Fibroblast of skin of left biceps (primary cell): ENCODE measurements at regions not wholly inside any gene's neighbourhood (a gene's known extent, or its start where the extent isn't known, plus 50 kb on each side); places are given as distances from the start of the nearest gene placed in this dataset.

Experiments used
- DNase-seq, 2 experiments: peaks; one replicate each; pipeline ENCODE4 v3.0.0-alpha.2; 2013; ENCODE audit warnings: low read depth in 2 of 2

GRCh38 chr2:41720331-41721251 is 327.2 kb upstream of the PKDCC start:
- DNase-seq = no peak

- DNase-seq = no peak
Observed at GRCh38 chr2:41722668-41723369, 325.0 kb upstream of the PKDCC start.

GRCh38 chr2:41723526-41723925 is 324.3 kb upstream of the PKDCC start:
- DNase-seq = no peak

DNA sequence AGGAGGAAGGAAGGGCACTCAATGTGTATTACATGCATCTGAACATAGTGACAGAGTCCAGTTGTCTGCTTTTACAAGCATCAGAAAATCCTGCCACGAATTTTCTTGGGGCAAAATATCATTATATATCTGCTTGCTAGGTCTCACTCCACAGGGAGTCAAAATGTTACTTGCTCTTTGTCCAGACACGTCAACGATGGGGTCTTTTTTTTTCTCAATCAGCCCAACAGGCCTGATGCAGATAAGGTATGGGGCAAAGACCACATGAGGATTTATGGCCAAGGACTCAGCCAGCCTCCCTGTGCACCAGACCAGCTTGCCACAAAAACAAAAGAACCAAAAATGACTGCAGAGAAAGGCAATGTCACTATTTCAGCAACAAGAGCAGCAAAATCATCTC is 323.4 kb upstream of the PKDCC start:
- DNase-seq = no peak

- DNase-seq = no peak
Observed at GRCh38 chr2:41725901-41726300, 321.9 kb upstream of the PKDCC start.

DNA sequence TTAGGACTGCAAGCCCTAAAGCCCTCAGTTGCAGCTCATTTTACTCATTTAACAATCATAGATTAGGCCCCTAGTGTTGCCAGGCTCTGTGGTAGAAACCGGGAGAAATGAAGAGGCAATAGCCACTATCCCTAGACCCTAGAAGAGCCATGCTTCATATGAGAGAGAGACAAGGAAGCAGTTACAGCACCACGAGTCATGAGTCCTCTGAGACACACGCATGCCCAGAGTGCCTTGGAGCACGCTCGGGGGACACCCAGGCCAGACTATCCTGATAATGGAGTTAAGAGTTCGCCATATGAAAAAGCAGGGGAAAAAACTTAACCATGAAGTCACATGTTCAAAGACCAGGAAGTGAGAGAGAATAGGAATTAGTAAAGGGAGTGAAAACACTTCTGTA is 321.5 kb upstream of the PKDCC start:
- no peak for DNase-seq

- DNase-seq = no peak
Observed at GRCh38 chr2:41727152-41727551, 320.7 kb upstream of the PKDCC start.

DNA sequence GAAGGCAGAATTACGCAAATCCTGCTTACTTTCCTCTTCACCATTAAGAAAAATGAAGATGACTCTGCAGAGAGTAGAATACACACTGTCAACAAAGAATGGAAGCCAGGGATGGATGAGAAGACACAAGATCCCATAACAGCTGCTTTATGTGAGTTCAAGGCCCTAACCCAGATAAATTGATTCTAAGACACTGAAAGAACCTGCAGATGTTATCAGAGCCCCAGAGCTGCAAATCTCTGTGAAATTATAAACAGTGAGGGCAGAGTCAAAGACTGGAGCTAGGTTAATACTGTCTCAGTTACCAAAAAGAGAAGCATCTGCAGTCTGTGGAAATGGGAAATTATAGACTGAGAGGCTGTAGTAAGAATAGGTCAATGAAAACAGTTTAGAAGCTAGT is 320.1 kb upstream of the PKDCC start:
- DNase-seq = no peak

GRCh38 chr2:41728788-41729338 is 319.0 kb upstream of the PKDCC start:
- DNase-seq = no peak

- no peak for DNase-seq
Observed at GRCh38 chr2:41729800-41730364, 317.9 kb upstream of the PKDCC start.

GRCh38 chr2:41735006-41735405 is 312.8 kb upstream of the PKDCC start:
- no peak for DNase-seq

- DNase-seq = no peak
Observed at GRCh38 chr2:41735476-41735875, 312.3 kb upstream of the PKDCC start.

DNA sequence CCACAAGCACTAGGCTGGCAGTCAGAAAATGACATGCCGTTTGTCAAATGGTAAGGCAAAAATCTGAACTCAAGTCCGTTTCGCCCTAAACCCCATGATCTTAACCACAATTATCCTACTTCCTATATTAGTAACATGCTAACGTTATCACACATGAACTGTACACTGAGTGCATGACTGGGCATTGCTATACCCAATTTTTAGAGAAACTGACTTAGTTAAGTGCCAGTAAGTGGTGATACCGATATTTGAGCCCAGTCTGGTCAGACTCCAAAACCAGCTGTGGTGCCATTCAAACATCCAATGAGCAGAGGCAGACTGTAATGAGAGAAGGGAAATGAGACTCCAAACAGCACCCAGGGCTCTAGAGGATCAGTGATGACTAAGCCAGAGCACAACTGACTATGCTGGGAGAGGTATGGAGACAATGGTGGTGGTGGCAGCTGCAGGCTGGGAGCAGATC is 311.7 kb upstream of the PKDCC start:
- DNase-seq = no peak

GRCh38 chr2:41736586-41736985 is 311.2 kb upstream of the PKDCC start:
- no peak for DNase-seq

DNA sequence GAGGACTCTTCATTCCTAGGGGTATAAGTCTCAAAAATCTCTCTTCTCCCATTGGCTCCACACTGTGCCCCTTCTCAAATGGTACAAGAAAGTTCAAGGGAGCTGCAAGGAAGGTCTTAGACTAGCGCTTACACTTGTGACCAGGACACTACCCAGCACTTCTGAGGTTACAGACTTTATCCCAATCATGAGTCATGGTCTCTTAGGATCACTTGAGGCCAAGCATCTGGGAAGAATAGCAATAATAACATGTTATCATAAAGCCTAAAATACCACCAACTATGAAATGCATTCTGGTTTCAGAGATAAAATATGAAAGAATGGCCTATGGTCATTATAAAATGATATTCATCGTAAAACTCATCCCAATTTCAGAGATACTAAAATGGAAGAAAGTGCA is 309.9 kb upstream of the PKDCC start:
- DNase-seq = no peak

DNA sequence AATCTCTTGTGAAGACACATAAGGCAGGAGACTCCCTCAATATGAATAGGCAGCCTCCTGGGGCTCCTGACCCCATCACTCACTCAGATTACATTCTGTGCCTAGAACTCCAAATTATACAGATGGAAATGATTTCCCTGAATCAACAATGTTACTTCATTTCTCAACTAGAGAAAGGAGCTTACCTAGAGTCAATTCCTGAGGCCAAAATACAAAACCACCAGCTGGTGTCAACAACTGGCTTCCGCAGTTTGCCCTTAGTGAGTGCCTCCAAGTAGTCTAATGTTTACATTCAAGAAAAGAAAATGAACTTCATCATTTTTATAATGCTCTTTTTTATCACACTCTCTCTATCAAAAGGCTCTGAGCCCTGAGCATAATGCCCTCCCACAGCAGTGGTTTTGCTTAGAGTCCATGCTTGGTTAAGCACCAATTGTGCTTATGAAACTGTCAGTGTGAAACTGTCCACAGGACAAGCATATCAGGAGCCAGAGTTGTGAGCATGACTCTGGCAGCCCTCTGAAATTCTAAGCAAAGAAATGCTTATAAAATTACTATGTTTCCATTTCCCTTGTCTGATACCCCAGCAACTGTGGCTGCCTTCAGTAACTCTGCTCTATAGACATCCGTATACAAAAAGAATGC is 305.7 kb upstream of the PKDCC start:
- no peak for DNase-seq

- no peak for DNase-seq
Observed at GRCh38 chr2:41743324-41743723, 304.5 kb upstream of the PKDCC start.

DNA sequence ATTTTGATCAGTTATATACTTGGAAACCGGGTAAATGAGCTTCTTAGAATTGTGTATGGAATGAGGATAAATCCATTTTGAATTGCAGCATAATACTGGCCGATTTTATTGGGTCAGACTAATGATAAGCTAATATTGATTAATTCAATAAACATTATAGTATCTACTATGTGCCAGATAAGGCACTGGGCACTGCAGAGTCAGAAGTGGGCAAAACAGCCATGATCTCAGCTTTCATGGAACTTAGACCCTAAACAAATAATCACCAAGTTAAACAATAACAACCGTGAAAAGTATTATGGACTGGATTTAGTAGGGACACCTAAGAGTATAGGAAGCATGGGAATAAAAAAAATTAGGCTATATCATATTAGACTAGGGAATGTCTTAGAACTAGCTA is 297.0 kb upstream of the PKDCC start:
- DNase-seq = no peak

GRCh38 chr2:41759880-41760279 is 287.9 kb upstream of the PKDCC start:
- no peak for DNase-seq

GRCh38 chr2:41763141-41763540 is 284.7 kb upstream of the PKDCC start:
- no peak for DNase-seq

GRCh38 chr2:41764131-41764530 is 283.7 kb upstream of the PKDCC start:
- DNase-seq = no peak

DNA sequence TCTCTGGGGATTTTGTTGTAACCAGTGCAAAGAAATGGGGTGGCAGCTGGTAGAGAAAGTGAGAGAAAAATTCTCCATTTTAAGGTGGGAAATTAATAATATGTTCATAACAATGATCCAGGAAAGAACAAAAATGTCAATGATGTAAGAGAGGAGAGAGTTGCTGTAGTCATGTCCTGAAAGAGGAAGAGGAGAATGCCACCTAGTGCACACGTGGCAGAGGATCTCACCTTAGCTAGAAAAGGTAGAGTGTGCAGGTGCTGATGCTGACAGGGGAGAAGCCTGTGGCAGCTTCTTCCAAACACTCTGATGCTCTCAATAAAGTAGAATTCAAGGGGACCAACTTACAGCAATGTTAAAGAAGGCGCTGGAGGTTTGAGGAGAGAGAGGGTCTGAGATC is 282.9 kb upstream of the PKDCC start:
- no peak for DNase-seq
